NCI-H1092 (cell line): ENCODE measurements at regions not wholly inside any gene's neighbourhood (a gene's known extent, or its start where the extent isn't known, plus 50 kb on each side); places are given as distances from the start of the nearest gene placed in this dataset.
"Not testable (repeated sequence)": the region's sequence is repeated elsewhere in the genome, so short reads cannot be mapped to it uniquely, and the experiment has no call there.

ENCODE experiments used
- DNase-seq: peaks from one replicate; lab custom pipeline; 2025; lab: John Stamatoyannopoulos, UW

- DNase-seq, result not testable (repeated sequence)
These were observed 279.3 kb downstream of the PTH2R start for GRCh38 chr2:208685929-208686328.

GRCh38 chr2:208686665-208687064 is 280.1 kb downstream of the PTH2R start:
- no peak for DNase-seq

- not testable (repeated sequence) for DNase-seq
These were observed 281.1 kb downstream of the PTH2R start for GRCh38 chr2:208687720-208688119.

- no peak for DNase-seq
These were observed 291.5 kb downstream of the PTH2R start for GRCh38 chr2:208698114-208698513.

- DNase-seq, result no peak
These were observed 301.9 kb downstream of the PTH2R start for GRCh38 chr2:208708486-208708885.

GRCh38 chr2:208711598-208711997 is 305.0 kb downstream of the PTH2R start:
- DNase-seq, result no peak

GRCh38 chr2:208713066-208713745 is 306.6 kb downstream of the PTH2R start:
- peak; percentile 43 for DNase-seq

- DNase-seq, result no peak
These were observed 312.2 kb downstream of the PTH2R start for GRCh38 chr2:208718828-208719227.

- no peak for DNase-seq
These were observed 316.1 kb downstream of the PTH2R start for GRCh38 chr2:208722731-208723130.

GRCh38 chr2:208725280-208725679 is 318.7 kb downstream of the PTH2R start:
- DNase-seq, result no peak

- no peak for DNase-seq
These were observed 319.6 kb downstream of the PTH2R start for GRCh38 chr2:208726242-208726641.

- not testable (repeated sequence) for DNase-seq
These were observed 345.2 kb downstream of the PTH2R start for GRCh38 chr2:208751663-208752415.

GRCh38 chr2:208757364-208757763 is 350.8 kb downstream of the PTH2R start:
- DNase-seq, result no peak

GRCh38 chr2:208773074-208773473 is 366.5 kb downstream of the PTH2R start:
- DNase-seq, result not testable (repeated sequence)

GRCh38 chr2:208781166-208781565 is 374.6 kb downstream of the PTH2R start:
- DNase-seq, result no peak

- no peak for DNase-seq
These were observed 375.5 kb downstream of the PTH2R start for GRCh38 chr2:208782097-208782496.

- peak; percentile 5 for DNase-seq
These were observed 376.6 kb downstream of the PTH2R start for GRCh38 chr2:208783184-208783583.

GRCh38 chr2:208784774-208785173 is 378.2 kb downstream of the PTH2R start:
- DNase-seq, result not testable (repeated sequence)

GRCh38 chr2:208791257-208791656 is 384.7 kb downstream of the PTH2R start:
- no peak for DNase-seq

- DNase-seq, result no peak
These were observed 386.2 kb downstream of the PTH2R start for GRCh38 chr2:208792766-208793165.

GRCh38 chr2:208793434-208793833 is 386.8 kb downstream of the PTH2R start:
- no peak for DNase-seq

GRCh38 chr2:208794288-208794975 is 387.8 kb downstream of the PTH2R start:
- no peak for DNase-seq

- no peak for DNase-seq
These were observed 392.1 kb downstream of the PTH2R start for GRCh38 chr2:208798698-208799097.
